Lung (tissue), 11 donors: ENCODE measurements at regions not wholly inside any gene's neighbourhood (a gene's known extent, or its start where the extent isn't known, plus 50 kb on each side); places are given as distances from the start of the nearest gene placed in this dataset.

Experiments
- ATAC-seq: fragments of 200-7000 bp; cut with Tn5 transposase; one replicate; pipeline ENCODE4 v1.9.1; 2020; ENCODE audit warnings: moderate number of reproducible peaks; ENCODE audit not compliant: insufficient read depth, low FRiP score
- DNase-seq, 3 donors: peaks; one replicate each; pipeline ENCODE4 v3.0.0-alpha.2; 2013 to 2017
- H3K27ac ChIP-seq, 2 donors: one replicate each; pipeline ENCODE4 v1.5.1; 2013; ENCODE audit warnings: mild to moderate bottlenecking in 2 of 2, moderate library complexity in 2 of 2, control low read depth in 1 of 2, inconsistent platforms in 1 of 2, low read depth in 1 of 2, low read length in 1 of 2
- H3K27me3 ChIP-seq, 3 donors: one replicate each; pipeline ENCODE4 v1.5.1; 2013; ENCODE audit warnings: low read length in 2 of 3; ENCODE audit not compliant: control insufficient read depth in 3 of 3, insufficient read depth in 3 of 3
- H3K36me3 ChIP-seq, 4 donors: one replicate each; pipeline ENCODE4 v1.5.1; 2013; ENCODE audit warnings: low read length in 4 of 4, mild to moderate bottlenecking in 1 of 4, moderate library complexity in 1 of 4; ENCODE audit not compliant: control insufficient read depth in 4 of 4, insufficient read depth in 4 of 4
- H3K4me1 ChIP-seq, 5 donors: one replicate each; pipeline ENCODE4 v1.5.1; 2013; ENCODE audit warnings: low read length in 5 of 5, mild to moderate bottlenecking in 2 of 5, moderate library complexity in 1 of 5; ENCODE audit not compliant: control insufficient read depth in 5 of 5, insufficient read depth in 5 of 5
- H3K4me3 ChIP-seq: one replicate; pipeline ENCODE4 v1.5.1; 2013; ENCODE audit warnings: mild to moderate bottlenecking, control low read depth, moderate library complexity
- H3K9ac ChIP-seq, 2 donors: one replicate each; pipeline ENCODE4 v1.5.1; 2013; ENCODE audit warnings: low read length in 2 of 2, control low read depth in 1 of 2; ENCODE audit not compliant: insufficient read depth in 1 of 2
- H3K9me3 ChIP-seq, 4 donors: one replicate each; pipeline ENCODE4 v1.5.1; 2013; ENCODE audit warnings: low read length in 3 of 4, mild to moderate bottlenecking in 1 of 4, moderate library complexity in 1 of 4; ENCODE audit not compliant: control insufficient read depth in 4 of 4, insufficient read depth in 3 of 4
- CTCF ChIP-seq: IDR thresholded peaks from 2 replicates; pipeline ENCODE4 v1.5.1; 2012; ENCODE audit warnings: mild to moderate bottlenecking; ENCODE audit errors: control extremely low read depth, extremely low read depth
- WGBS, 2 donors: extraction: QIAGEN DNeasy Blood & Tissue Kit; methylation state at CpG; one replicate each; pipeline ENCODE4 v1.1.7; 2013; 5-methylcytosine and 5-hydroxymethylcytosine counted together
- donor health status: control.
- donor health status: control.
- donor health status: Bipolar disorder and iron deficiency.
- donor health status: healthy.
- donor health status: DM: yes; HTN: yes; CAD: no.

GRCh38 chr2:105598829-105599698 lies 145.6 kb upstream of the NCK2 start:
- H3K27ac ChIP-seq = no peak overlapping the region
- peaks cover 0 to 48% (median 7%) of the 10 kb centered on the region in 5 donors for H3K4me1 ChIP-seq
- H3K36me3 ChIP-seq = no peaks in the 10 kb centered on the region
- WGBS, 2 donors = 68 to 83% methylated on average over 6 of the region's 6 CpGs
- DNase-seq (peak; percentile 44 to 89 (median 83)), ATAC-seq (no peak)
- no peaks in the 10 kb centered on the region for H3K9me3 ChIP-seq
- no peak for TF ChIP-seq CTCF
- no peak overlapping the region for H3K4me3 ChIP-seq
- H3K9ac ChIP-seq = no peak overlapping the region
- no peaks in the 10 kb centered on the region for H3K27me3 ChIP-seq

GRCh38 chr2:105597806-105598803 lies 146.6 kb upstream of the NCK2 start:
- WGBS, 2 donors = 89 to 92% methylated on average over 10 of the region's 10 CpGs
- DNase-seq (peak in 2 of 3 donors; percentile 42 to 66), ATAC-seq (no peak)
- H3K27ac ChIP-seq = no peak overlapping the region
- no peak for TF ChIP-seq CTCF
- H3K9ac ChIP-seq = no peak overlapping the region
- peaks cover 0 to 48% (median 7%) of the 10 kb centered on the region in 5 donors for H3K4me1 ChIP-seq
- no peaks in the 10 kb centered on the region for H3K27me3 ChIP-seq
- no peak overlapping the region for H3K4me3 ChIP-seq
- H3K9me3 ChIP-seq = no peaks in the 10 kb centered on the region
- H3K36me3 ChIP-seq = no peaks in the 10 kb centered on the region

GRCh38 chr2:105597011-105597805 lies 147.5 kb upstream of the NCK2 start:
- no peak overlapping the region for H3K27ac ChIP-seq
- H3K4me3 ChIP-seq = no peak overlapping the region

More at GRCh38 chr2:105597011-105597805, 147.5 kb upstream of the NCK2 start:
- H3K4me1 ChIP-seq = peaks cover 0 to 48% (median 7%) of the 10 kb centered on the region in 5 donors
- H3K27me3 ChIP-seq = no peaks in the 10 kb centered on the region
- WGBS, 2 donors = 88 to 95% methylated on average over 15 of the region's 15 CpGs
- DNase-seq = no peak
- no peak for TF ChIP-seq CTCF
- no peaks in the 10 kb centered on the region for H3K9me3 ChIP-seq
- ATAC-seq = no peak
- H3K9ac ChIP-seq = no peak overlapping the region
- no peaks in the 10 kb centered on the region for H3K36me3 ChIP-seq
